SK-N-MC (cell line): ENCODE measurements at regions not wholly inside any gene's neighbourhood (a gene's known extent, or its start where the extent isn't known, plus 50 kb on each side); places are given as distances from the start of the nearest gene placed in this dataset.

Experiments
- DNase-seq: peaks from one replicate; pipeline ENCODE4 v3.0.0-alpha.2; 2011; ENCODE audit warnings: low read depth, low spot score
- H3K27ac ChIP-seq: fragments of 200-600 bp; sonication (generic); 2 replicates; pipeline ENCODE4 v1.5.1; 2016; ENCODE audit warnings: mixed run types
- H3K36me3 ChIP-seq: fragments of 200-600 bp; sonication (generic); 2 replicates; pipeline ENCODE4 v1.6.1; 2017; ENCODE audit warnings: antibody characterized with exemption, low read length, mixed read lengths; ENCODE audit not compliant: insufficient read depth
- H3K4me3 ChIP-seq: fragments of 200-600 bp; sonication (generic); 2 replicates; pipeline ENCODE4 v1.5.1; 2016
- H3K9ac ChIP-seq: fragments of 200-600 bp; sonication (generic); 2 replicates; pipeline ENCODE4 v1.8.0; 2017; ENCODE audit warnings: mixed run types, mixed read lengths; ENCODE audit not compliant: insufficient read length
- H3K9me3 ChIP-seq: fragments of 200-600 bp; sonication (generic); 2 replicates; pipeline ENCODE4 v1.6.1; 2017; ENCODE audit warnings: low read depth, mild to moderate bottlenecking, antibody characterized with exemption, low read length, moderate library complexity, mixed read lengths
- EZH2 ChIP-seq: fragments of 200-600 bp; sonication (generic); IDR thresholded peaks from one replicate; pipeline ENCODE4 v1.6.1; 2017; ENCODE audit warnings: antibody characterized with exemption
- FOXP2 ChIP-seq: optimal IDR thresholded peaks from 2 replicates; pipeline ENCODE3; 2011; ENCODE audit warnings: mild to moderate bottlenecking, moderate library complexity; ENCODE audit not compliant: insufficient read depth; ENCODE audit errors: extremely low read length, control extremely low read depth
- POLR2AphosphoS5 ChIP-seq: IDR thresholded peaks from 2 replicates; pipeline ENCODE4 v1.6.1; 2012; ENCODE audit warnings: mild to moderate bottlenecking, low read depth, low read length, borderline replicate concordance

GRCh38 chr1:58396150-58396549, 150.4 kb downstream of the OMA1 start:
- Histone ChIP-seq H3K9me3 (no peaks in the 10 kb centered on the region), H3K4me3 (no peak overlapping the region), H3K9ac (no peak overlapping the region), H3K27ac (no peak overlapping the region), H3K36me3 (no peaks in the 10 kb centered on the region)
- TF ChIP-seq EZH2 (no peak), POLR2AphosphoS5 (no peak)
- DNase-seq, result no peak

- TF ChIP-seq FOXP2 (no peak), EZH2 (no peak), POLR2AphosphoS5 (no peak)
- H3K9ac ChIP-seq, result no peak overlapping the region
- H3K4me3 ChIP-seq, result no peak overlapping the region
- no peak for DNase-seq
- no peaks in the 10 kb centered on the region for H3K36me3 ChIP-seq
- H3K27ac ChIP-seq, result no peak overlapping the region
- H3K9me3 ChIP-seq, result no peaks in the 10 kb centered on the region
Measured at GRCh38 chr1:58395355-58395754, 151.2 kb downstream of the OMA1 start.

- H3K27ac ChIP-seq, result no peak overlapping the region
- no peak overlapping the region for H3K4me3 ChIP-seq
- H3K9ac ChIP-seq, result no peak overlapping the region
- no peak for DNase-seq
- H3K36me3 ChIP-seq, result no peaks in the 10 kb centered on the region
- no peak for TF ChIP-seq FOXP2
- no peak for TF ChIP-seq POLR2AphosphoS5
- TF ChIP-seq EZH2, result no peak
- H3K9me3 ChIP-seq, result no peaks in the 10 kb centered on the region
Measured at GRCh38 chr1:58392083-58392482, 154.4 kb downstream of the OMA1 start.

GRCh38 chr1:58391514-58391913, 155.0 kb downstream of the OMA1 start:
- Histone ChIP-seq H3K36me3 (no peaks in the 10 kb centered on the region), H3K9ac (no peak overlapping the region), H3K27ac (no peak overlapping the region), H3K9me3 (no peaks in the 10 kb centered on the region), H3K4me3 (no peak overlapping the region)
- TF ChIP-seq EZH2 (no peak), FOXP2 (no peak), POLR2AphosphoS5 (no peak)
- no peak for DNase-seq

- no peak for DNase-seq
- H3K9ac ChIP-seq, result no peak overlapping the region
- H3K9me3 ChIP-seq, result no peaks in the 10 kb centered on the region
- no peak overlapping the region for H3K27ac ChIP-seq
- no peaks in the 10 kb centered on the region for H3K36me3 ChIP-seq
- no peak overlapping the region for H3K4me3 ChIP-seq
- no peak for TF ChIP-seq POLR2AphosphoS5
- TF ChIP-seq EZH2, result no peak
- no peak for TF ChIP-seq FOXP2
Measured at GRCh38 chr1:58391056-58391455, 155.5 kb downstream of the OMA1 start.

GRCh38 chr1:58390091-58390490, 156.4 kb downstream of the OMA1 start:
- no peak for DNase-seq
- H3K4me3 ChIP-seq, result no peak overlapping the region
- no peaks in the 10 kb centered on the region for H3K36me3 ChIP-seq
- no peak for TF ChIP-seq EZH2
- no peak for TF ChIP-seq POLR2AphosphoS5
- no peak for TF ChIP-seq FOXP2
- no peak overlapping the region for H3K9ac ChIP-seq
- no peaks in the 10 kb centered on the region for H3K9me3 ChIP-seq
- H3K27ac ChIP-seq, result no peak overlapping the region

GRCh38 chr1:58380345-58380744, 166.2 kb downstream of the OMA1 start:
- TF ChIP-seq EZH2, result no peak
- no peak for TF ChIP-seq FOXP2
- no peak for TF ChIP-seq POLR2AphosphoS5
- H3K9ac ChIP-seq, result no peak overlapping the region
- no peak overlapping the region for H3K27ac ChIP-seq
- no peak for DNase-seq
- no peaks in the 10 kb centered on the region for H3K9me3 ChIP-seq
- no peak overlapping the region for H3K4me3 ChIP-seq
- no peaks in the 10 kb centered on the region for H3K36me3 ChIP-seq

GRCh38 chr1:58367217-58367616, 179.3 kb downstream of the OMA1 start:
- TF ChIP-seq EZH2, result no peak
- Histone ChIP-seq H3K27ac (no peak overlapping the region), H3K4me3 (no peak overlapping the region), H3K36me3 (no peaks in the 10 kb centered on the region), H3K9me3 (no peaks in the 10 kb centered on the region), H3K9ac (no peak overlapping the region)
- DNase-seq, result no peak

- DNase-seq, result no peak
- Histone ChIP-seq H3K9me3 (no peaks in the 10 kb centered on the region), H3K36me3 (no peaks in the 10 kb centered on the region), H3K4me3 (no peak overlapping the region), H3K9ac (no peak overlapping the region), H3K27ac (no peak overlapping the region)
- no peak for TF ChIP-seq POLR2AphosphoS5
- no peak for TF ChIP-seq EZH2
- no peak for TF ChIP-seq FOXP2
Measured at GRCh38 chr1:58365328-58365727, 181.2 kb downstream of the OMA1 start.
